Germinal center (tissue), 1 donor: ENCODE measurements at regions not wholly inside any gene's neighbourhood (a gene's known extent, or its start where the extent isn't known, plus 50 kb on each side); places are given as distances from the start of the nearest gene placed in this dataset.
"Not testable (repeated sequence)": the region's sequence is repeated elsewhere in the genome, so short reads cannot be mapped to it uniquely, and the experiment has no call there.

Experiments used
- DNase-seq: peaks from one replicate; pipeline ENCODE4 v3.0.0; 2012; ENCODE audit warnings: mixed read lengths, low spot score

DNA sequence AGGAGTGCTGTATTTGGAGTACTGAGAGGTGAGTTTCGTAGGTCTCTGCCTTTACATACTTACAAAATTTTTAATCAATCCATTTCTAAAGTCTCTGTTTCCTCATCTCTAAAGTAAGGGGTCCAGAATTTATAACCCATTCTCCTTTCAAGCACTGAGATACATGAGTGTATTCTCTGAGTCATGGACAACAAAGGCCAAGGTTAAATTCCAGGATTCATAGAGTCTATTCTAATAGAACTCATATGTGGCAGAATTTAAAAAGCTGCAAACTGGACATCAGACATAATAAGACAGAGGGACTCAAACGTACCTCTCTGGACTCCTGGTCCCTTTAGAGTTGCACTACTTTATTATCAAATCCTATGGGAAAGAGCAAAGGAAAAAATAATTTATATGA lies 112.5 kb upstream of the SLIT3 start:
- DNase-seq = no peak

DNA sequence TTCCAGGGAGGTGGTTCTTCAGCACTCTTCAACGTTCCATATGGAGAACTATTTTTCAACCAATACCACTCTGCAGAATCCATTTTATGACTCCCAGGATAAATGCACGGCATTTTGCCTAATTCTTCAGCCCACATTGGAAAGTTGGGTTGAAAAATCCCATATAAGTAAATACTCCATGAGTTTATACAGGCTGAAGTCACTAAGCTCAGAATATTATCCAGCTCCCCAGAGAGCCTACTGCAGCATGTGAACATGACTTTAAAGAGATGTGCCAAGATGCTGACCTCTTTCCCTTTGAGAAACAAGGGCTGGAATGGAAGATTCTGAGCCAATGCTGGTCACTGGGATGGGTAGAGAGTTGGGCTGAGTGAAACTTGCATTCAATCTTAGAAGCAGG lies 111.9 kb upstream of the SLIT3 start:
- no peak for DNase-seq

DNA sequence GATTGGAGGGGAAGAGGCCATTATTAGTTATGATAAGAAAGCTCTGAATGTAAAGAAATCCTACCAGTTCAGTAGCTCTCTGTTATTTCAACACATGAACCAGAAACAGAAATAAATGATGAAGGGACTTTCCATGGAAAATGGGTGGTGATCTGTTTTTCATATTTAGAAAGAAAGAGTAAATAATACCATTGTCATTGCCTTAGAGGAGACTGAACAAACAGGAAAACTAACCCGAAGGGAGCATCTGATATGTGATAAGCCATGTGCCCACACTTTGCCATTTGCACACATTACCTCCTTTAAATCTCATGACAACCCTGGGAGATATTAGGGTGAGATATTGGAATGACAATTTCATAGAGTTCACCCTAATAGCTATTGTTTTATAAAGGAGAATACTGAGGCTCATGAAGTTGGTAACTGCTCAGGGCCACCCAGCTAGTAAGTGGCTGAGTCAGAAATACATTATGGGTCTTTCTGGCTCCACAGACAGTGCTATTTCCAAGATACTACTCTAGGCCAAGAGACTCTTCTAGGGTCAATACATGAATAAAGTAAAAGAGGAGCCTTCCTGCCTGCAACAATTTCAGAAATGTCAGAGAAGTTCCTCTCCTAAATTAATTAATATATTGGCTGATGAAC lies 111.0 kb upstream of the SLIT3 start:
- no peak for DNase-seq

DNA sequence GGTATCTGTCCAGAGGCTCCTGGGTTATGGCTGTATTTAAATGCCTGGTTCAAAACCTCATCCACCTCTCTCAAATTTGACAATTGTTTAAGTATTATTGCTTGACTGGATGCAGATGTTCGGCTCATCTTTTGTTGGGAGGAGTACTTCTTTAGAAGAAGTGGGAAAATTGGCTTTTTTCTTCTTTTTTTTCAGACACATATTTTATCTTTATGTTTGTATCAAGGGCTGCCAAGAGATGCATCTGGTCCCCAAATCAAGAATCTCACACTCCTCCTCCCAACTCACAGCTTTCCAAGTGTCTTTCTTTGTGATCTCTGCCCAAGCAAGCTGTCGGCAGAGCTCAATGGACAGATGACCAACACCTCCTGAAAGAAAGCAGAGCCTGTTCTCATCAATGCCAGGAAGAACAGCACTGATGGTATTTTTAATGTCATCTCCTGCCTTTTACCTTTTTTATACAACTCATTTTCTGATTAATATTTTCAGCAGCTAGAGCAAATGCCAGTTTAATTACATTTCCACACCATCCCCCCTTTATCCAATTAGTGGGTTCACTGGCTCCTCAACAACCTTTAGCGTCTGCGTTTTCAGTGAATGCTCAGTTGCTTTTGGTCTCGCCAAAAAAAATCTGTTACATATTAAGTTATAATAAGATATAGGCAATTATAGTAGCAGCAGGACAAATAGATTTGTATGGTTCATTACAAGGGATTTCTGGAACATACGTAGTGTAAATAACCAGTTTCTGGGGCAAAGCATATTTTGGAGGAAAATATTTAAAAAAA lies 110.3 kb upstream of the SLIT3 start:
- DNase-seq = no peak

DNA sequence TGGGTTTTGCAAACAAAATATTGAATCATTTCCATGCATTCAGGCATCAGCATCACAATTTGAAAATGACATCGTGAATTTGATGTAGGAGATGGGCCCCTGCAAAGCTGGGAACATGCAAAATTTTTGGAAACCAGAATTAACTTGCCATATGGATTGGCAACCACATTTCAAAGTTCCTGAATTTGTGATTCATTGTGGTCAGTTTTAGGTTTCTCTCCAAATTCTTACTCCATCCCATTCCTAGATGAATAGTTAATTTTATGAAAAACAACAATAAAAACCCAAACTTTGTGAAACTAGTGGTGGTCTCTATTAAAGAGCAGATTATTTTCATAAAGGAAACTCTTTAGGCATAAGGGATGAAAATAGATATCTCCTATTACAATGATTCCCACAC lies 107.8 kb upstream of the SLIT3 start:
- no peak for DNase-seq

DNA sequence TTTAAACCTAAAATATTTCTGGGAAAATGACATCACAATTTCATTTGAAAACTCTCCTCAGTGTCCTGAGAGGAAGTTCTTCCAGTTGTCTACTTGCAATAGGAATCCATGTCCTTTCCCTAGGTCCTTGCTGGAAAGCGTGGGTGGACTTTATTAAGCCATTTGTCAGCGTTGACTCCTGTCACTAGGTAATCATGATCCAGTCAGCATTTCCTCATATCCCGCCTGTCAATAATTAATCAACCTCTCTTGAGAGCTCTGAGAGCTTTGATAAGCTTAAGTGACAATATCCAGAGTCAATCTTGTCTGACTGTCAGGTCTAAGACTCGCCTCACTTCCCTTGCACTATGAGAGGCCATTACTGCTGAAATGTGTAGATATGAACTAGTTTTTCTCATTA lies 107.2 kb upstream of the SLIT3 start:
- DNase-seq = no peak

DNA sequence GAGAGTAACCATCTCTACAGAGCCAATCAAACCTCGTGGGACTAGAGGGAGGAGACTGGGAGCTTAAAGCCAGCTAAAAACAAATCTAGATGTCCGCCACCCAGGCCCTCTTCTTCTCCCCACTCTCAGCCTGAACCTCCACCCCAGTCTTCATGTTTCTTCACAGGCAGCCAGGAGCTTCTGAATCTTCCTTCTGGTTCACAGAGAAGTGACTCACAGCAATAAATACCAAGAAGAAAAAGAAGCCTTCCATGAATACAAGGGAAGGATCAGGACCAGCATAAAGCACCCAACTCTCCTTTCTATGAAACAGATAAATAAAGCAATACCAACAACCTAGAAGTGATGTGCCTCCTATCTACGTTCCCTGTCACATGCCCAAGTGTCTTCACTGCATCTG lies 103.3 kb upstream of the SLIT3 start:
- no peak for DNase-seq

DNA sequence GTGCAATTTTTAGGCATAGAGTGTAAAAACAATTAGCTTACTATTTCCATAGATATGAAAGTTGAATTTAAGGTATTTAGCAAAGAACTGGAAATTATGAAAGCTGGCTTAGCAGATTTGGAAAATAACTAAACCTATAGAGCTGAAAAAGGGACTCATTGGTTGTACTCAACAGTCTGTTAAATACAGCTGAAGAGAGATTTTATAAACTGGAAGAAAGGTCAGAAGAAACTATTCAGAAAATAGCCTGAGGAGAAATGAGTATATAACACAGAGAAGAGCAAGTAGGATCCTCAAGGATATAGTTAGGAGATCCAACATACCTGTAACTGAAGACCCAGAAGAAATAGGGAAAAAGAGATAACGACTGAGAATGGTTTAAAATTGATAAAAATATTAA lies 97.6 kb upstream of the SLIT3 start:
- DNase-seq = no peak

DNA sequence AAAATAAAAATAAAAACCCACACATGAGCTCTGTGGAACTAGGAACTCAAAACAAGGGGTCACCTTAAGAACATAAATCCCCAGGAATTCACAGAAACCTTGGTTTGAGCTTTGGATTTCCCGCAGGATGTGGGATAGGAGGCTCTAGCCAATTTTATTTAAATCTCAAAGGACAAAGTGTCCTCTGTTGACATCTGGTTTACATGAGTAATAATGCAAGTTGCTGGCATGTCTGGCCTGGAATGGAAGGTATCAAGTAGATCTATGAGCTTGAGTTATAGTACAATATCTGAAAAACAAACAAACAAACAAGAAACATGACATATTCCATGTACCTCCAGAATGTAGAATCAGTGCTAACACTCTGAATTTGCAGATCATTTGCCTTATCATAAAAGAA lies 94.2 kb upstream of the SLIT3 start:
- no peak for DNase-seq

DNA sequence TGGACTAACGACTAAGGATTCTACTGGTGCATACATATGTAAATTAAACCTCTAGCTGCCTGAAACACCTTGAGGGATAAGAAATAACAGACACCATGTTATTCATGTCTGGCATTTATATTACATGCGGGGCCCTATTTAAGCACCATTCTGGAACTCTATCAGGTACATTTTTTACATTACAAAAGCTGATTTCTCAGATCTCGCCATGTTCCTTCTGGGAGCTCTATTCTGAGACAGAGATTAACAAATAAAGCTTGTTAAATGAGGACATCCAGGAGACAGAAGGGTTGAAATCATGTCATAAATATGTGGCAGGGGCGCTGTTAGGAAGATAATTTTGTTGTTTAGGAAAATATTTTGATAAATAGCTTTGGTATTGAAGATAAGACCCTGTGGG lies 93.4 kb upstream of the SLIT3 start:
- DNase-seq = no peak

DNA sequence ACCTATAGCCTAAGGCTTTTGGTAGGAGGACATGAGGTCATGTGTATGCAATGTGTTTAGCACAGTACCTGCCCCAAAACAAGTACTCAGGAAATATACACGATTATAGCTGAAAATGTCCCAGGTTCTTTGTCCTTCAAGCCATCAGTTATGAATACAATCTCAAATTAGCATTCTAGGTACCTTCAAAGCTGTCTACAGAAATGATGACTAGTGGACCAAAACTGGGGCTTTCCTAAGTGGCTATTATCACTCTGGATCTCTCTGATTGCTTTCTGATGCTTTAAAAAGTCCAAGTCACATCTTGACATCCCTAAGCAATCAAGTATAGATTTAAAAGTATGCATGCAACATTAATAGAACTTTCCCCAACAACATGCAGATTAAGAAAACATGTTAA lies 93.0 kb upstream of the SLIT3 start:
- DNase-seq = no peak

DNA sequence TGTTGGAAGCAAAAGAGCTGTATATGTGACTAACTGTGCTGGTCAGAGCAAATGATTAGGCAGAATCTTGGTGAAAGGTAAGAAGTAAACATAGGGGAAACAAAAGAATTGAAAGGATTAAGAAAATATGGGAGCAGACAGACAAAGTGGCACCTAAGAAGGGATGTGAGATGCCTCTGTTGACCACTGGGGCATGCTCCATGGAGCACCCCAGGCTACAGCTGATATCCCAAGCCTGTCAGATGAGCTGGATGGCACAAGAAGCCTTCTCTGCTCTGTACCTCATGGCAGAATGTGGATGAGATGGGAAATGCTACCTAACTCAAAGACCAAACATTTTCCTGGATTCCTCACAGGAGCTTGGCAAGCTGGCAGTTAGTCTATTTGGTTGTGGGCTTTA lies 89.3 kb upstream of the SLIT3 start:
- DNase-seq = no peak

DNA sequence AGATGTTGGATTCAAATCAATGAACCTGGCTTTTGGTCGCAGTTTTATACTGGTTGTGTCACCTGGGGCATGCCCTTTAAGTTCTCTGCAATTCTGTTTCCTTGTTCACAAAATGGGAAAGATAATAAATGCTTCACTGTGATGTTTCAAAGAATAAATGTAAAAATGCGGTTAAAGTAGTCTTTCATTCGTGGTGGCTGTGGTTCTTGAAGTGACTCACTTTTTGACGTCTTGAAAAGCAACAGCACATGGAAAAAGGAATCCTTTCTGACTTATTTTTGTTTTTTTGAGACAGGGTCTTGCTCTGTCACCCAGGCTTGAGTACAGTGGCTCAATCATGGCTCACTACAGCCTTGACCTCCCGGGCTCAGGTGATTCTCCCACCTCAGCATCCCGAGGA lies 88.4 kb upstream of the SLIT3 start:
- no peak for DNase-seq

DNA sequence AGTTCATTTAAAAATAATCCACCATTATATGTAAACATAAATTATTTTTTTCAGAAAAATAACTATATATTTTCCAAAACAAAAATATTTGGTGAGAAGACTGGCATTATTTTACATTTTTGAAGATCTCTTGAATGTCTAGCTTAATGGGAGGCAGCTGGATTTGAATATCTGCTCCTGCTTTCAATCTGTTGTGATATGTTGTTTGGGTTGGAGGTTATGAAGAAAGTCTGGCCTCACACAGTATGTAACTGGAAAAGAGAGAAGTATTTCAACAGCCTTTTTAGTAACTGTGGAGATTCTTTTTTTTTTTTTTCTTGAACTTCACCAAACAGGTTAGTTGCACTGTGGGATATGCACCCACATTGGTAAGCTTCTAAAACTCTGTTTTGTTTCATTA lies 84.7 kb upstream of the SLIT3 start:
- DNase-seq = no peak

DNA sequence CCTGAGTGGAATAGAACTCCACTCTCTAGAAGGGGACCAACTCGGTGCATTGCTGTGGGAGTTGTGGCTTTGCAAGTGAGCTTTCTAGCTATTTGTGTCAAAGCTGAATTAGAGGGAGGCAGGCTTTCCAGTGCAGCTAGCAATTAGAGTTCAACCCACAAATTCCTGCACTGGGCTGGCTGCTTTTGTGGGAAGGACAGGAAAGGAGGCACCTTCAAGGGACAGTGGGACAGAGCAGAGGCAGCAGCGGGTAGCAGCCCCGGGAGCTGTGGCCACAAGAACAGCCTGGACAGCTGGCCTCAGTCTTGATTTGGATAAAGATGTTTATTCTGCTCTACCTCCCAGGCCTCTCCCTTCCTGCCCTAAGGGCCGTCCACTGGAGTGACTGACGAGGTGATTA lies 83.7 kb upstream of the SLIT3 start:
- no peak for DNase-seq

DNA sequence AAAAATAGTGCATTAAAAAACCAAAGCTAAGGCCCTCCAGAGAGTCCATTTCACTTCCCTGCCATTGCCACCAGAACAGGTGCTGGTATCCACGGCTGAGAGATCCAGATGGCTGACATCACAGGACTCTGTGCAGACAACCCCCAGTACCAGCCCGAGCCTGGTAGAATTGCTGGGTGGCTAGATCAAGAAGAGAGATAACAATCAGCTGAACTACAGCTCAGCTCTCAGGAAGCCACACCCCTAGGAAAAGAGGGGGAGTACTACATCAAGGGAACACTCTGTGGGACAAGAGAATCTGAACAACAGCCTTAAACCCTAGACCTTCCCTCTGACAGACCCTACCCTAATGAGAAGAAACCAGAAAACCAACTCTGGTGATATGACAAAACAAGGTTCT lies 73.8 kb upstream of the SLIT3 start:
- no peak for DNase-seq

DNA sequence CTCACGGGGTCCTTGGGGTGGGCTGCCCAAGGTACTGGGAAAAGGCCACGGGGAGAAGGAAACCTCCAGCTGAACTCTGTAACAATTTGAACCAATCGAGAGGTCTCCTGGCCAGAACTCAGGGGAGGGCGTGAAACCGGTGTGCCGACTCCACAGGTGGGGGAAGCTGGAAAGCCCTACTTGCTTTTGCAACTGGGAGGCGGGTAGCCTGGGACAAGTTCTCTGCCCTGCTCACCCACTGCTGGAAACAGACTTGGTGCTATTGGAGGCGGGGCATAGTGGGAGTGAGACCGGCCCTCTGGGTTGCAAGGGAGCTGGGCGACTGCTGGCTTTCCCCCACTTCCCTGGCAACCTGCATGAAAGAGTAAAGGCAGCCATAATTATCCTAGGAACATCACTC lies 73.2 kb upstream of the SLIT3 start:
- DNase-seq = no peak

DNA sequence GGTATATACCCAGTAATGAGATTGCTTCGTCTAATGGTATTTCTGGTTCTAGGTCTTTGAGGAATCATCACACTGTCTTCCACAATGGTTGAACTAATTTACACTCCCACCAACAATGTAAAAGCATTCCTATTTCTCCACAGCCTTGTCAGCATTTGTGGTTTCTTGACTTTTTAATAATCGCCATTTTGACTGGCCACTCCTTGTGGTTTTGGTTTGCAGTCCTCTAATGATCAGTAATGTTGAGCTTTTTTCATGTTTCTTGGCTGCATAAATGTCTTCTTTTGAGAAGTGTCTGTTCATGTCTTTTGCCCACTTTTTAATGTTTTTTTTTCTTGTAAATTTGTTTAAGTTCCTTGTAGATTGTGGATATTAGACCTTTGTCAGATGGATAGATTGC lies 70.9 kb upstream of the SLIT3 start:
- DNase-seq = not testable (repeated sequence)

DNA sequence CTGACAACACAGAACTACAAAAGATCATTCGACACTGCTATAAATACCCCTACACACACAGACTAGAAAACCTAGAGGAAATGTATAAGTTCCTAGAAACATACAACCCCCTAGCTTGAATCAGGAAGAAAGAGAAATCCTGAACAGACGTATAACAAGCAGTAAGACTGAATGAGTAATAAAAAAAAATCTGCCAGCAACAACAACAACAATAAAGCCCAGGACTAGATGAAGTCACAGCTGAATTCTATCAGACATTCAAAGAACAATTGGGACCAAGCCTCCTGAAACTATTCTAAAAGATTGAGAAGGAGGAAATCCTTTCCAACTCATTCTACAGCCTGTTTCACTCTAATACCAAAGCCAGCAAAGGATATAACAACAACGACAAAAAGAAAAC lies 68.2 kb upstream of the SLIT3 start:
- DNase-seq = no peak

DNA sequence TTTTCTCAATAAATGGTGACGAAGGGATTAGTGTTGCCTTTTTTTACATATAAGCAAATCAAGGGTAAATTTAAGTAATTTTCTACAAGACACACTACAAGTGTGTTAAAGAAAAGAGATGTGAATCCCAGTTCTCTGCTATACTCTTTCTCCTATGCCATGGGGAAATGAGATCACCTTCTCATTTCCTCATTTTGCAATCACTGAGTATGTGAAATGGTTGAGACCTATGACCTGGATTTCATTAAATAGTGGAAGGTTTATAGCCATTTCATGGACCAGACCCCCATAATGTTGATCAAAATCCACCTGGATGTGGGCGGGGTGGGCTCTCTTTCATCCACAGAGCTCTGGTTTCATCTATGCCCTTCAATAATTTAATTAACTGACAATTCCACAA lies 66.9 kb upstream of the SLIT3 start:
- DNase-seq = no peak

DNA sequence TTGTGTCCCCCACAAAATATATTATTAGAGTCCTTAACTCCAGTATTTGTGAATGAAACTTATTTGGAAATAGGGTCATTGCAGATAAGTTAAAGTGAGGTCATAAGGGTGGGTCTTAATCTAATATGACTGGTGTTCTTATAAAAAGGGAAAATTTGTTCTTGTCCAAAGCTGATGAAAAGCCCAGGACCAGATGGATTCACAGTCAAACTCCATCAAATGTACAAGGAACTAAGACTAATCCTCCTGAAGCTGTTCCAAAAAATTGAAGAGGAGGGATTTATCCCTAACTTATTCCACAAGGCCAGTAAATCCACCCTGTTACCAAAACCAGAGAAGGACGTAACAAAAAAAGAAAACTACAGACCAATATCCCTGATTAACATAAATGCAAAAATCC lies 56.4 kb upstream of the SLIT3 start:
- DNase-seq = no peak

DNA sequence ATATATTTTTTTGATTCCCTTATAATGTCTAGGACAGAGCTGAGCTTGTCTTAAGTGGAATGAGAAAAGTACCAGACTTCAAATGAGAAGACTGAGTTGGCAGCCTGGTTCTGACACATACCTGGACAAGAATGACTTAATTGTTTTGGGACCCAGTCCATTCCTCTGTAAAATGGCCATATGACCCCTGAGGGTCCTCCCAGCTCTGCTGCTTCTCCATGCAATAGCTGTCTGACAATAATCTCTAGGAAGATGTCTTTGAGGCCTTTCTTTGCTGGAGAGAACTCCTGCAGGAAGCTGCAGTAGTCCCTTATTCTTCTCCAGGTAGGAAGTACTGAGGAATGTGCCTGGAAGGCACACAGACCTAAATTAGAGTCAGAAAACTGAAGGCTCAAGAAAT lies 55.9 kb upstream of the SLIT3 start:
- no peak for DNase-seq

DNA sequence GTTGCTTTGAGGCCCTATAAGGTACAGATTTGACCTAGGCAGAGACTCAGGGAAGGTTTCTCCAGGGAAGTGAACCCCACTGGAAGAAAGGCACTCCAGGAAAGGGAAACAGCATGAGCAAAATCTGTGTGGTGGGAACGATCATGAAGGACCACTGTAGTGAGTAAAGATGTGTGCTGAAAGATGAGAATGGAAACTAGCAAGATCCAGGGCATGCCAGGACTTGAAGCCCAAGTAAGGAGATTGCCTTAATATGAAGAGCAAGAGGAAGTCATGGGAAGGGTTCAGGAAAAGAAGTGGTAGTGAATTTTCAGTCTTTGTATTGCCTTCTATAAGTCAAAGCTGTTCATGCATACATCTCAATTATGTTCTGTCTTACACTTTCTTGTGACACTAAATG lies 55.2 kb upstream of the SLIT3 start:
- DNase-seq = no peak

DNA sequence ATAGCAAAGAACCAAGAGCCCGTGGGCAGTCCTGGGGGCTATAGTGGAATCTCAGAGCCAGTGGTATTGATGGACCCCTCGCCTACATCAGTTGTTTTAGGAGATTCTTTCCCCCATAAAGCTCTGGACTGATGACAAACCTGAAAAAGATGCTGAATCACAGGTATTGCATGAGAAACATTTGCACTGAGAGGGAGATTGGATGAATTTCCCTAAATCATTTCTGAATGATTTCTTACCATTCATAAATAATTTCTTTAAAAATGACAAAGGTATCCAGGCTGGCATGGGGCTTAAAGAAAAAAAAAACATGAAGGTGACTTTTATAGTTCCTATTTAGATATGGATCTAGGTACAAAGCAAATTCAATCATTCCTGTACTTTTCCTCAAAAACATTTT lies 54.0 kb upstream of the SLIT3 start:
- no peak for DNase-seq
